Ascending aorta (tissue), 2 donors: ENCODE measurements at regions not wholly inside any gene's neighbourhood (a gene's known extent, or its start where the extent isn't known, plus 50 kb on each side); places are given as distances from the start of the nearest gene placed in this dataset.

Source experiments
- DNase-seq, 2 donors: peaks; one replicate each; pipeline ENCODE4 v3.0.0-alpha.2; 2019; ENCODE audit warnings: low spot score in 2 of 2
- H3K27ac ChIP-seq, 2 donors: fragments of 200-600 bp; sonication (generic); one replicate each; pipeline ENCODE4 v1.5.1; 2016 to 2017; ENCODE audit warnings: mild to moderate bottlenecking in 1 of 2
- H3K27me3 ChIP-seq: fragments of 200-600 bp; sonication (generic); one replicate; pipeline ENCODE4 v1.5.1; 2017
- H3K36me3 ChIP-seq, 2 donors: fragments of 200-600 bp; sonication (generic); one replicate each; pipeline ENCODE4 v1.5.1; 2016
- H3K4me1 ChIP-seq, 2 donors: fragments of 200-600 bp; sonication (generic); one replicate each; pipeline ENCODE4 v1.5.1; 2016 to 2017; ENCODE audit warnings: mild to moderate bottlenecking in 1 of 2
- H3K4me3 ChIP-seq, 2 donors: fragments of 200-600 bp; sonication (generic); one replicate each; pipeline ENCODE4 v1.5.1; 2016 to 2017; ENCODE audit warnings: mild to moderate bottlenecking in 1 of 2
- H3K9me3 ChIP-seq, 2 donors: fragments of 200-600 bp; sonication (generic); one replicate each; pipeline ENCODE4 v1.5.1; 2016
- intact Hi-C: fragments of 100-400 bp; cut with DNase I; formaldehyde crosslinking; loops from one replicate; pipeline ENCODE4 v1.15.1; 2023
- TF ChIP-seq, protein P1 (sequence below), 3 experiments: fragments of 200-600 bp in 2 of 3; fragments of 450-650 bp in 1 of 3; sonication (generic) in 2 of 3; IDR thresholded peaks; one replicate each; pipeline ENCODE4 v1.5.1; 2016 to 2019; ENCODE audit warnings: antibody characterized with exemption in 3 of 3, mild to moderate bottlenecking in 1 of 3, moderate library complexity in 1 of 3

DNA sequence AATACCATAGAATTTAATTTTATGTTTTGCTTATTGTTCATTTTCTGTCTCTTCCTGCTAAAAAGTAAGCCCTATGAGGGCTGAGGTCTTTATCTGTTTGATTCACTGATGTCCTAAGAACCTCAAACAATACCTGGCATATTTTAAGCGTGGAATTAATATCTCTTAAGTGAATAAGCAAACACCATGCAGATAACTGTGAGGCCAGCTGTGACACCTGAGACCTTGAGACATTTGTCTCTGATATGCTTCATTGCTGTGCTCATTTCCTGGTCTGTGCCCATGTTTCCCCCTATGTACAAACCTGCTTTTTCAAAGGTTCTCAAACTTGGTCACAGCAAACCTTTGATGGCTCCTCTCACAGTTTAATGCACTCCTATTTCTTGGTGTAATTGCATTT is 254.6 kb downstream of the COG6 start:
- TF ChIP-seq, protein P1, sequence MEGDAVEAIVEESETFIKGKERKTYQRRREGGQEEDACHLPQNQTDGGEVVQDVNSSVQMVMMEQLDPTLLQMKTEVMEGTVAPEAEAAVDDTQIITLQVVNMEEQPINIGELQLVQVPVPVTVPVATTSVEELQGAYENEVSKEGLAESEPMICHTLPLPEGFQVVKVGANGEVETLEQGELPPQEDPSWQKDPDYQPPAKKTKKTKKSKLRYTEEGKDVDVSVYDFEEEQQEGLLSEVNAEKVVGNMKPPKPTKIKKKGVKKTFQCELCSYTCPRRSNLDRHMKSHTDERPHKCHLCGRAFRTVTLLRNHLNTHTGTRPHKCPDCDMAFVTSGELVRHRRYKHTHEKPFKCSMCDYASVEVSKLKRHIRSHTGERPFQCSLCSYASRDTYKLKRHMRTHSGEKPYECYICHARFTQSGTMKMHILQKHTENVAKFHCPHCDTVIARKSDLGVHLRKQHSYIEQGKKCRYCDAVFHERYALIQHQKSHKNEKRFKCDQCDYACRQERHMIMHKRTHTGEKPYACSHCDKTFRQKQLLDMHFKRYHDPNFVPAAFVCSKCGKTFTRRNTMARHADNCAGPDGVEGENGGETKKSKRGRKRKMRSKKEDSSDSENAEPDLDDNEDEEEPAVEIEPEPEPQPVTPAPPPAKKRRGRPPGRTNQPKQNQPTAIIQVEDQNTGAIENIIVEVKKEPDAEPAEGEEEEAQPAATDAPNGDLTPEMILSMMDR (IDR thresholded peaks at IDR 0.05) = no peak
- H3K27me3 ChIP-seq = no peaks in the 10 kb centered on the region
- H3K4me1 ChIP-seq = peaks cover 0 to 3% of the 10 kb centered on the region in 2 donors
- H3K27ac ChIP-seq = no peak overlapping the region
- intact Hi-C loops = no loop called here
- DNase-seq = no peak
- no peaks in the 10 kb centered on the region for H3K9me3 ChIP-seq
- H3K4me3 ChIP-seq = no peak overlapping the region
- H3K36me3 ChIP-seq = no peaks in the 10 kb centered on the region

DNA sequence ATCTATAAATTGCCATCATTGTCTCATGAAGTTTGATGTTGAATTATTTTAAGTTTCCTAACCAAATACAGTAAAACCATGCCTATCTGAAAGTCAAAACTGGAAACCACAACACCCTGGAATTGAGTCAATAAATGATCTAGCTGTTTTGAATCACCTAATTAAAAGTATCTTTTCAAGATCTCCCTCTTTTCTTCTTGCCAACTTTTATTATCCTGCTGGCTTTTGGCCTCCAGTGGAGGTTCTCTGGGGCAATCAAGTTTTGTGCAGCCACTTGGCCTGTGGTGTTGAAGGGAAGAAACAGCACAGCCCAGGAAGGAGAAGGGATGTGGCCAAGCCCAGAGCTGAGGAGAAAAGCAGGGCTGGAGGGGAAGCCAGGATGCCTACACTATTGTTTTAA is 255.4 kb downstream of the COG6 start:
- Histone ChIP-seq H3K4me3 (no peak overlapping the region), H3K27me3 (no peaks in the 10 kb centered on the region), H3K36me3 (no peaks in the 10 kb centered on the region), H3K27ac (no peak overlapping the region), H3K9me3 (no peaks in the 10 kb centered on the region), H3K4me1 (peaks cover 0 to 3% of the 10 kb centered on the region in 2 donors)
- TF ChIP-seq, protein P1 (IDR thresholded peaks at IDR 0.05) = no peak
- intact Hi-C loops = no loop called here
- DNase-seq = peak in 1 of 2 donors; percentile 59

DNA sequence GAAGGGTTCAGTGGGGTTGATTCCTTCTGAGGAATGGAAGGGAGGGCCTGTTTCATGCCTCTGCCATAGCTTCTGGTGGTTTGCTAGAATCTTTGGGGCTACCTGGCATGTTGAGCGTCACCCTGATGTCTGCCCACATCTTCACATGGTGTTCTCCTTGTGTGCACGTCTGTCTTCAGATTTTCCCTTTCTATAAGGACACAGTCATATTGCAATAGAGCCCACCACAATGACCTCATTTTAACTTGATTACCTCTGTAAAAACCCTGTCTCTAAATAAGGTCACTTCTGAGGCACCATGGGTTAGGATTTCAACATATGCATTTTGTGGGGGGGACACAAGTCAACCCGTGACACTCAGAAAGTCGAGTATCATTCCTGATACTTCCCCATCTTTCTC is 257.9 kb downstream of the COG6 start:
- TF ChIP-seq, protein P1 (IDR thresholded peaks at IDR 0.05) = no peak
- no peak for DNase-seq
- no peak overlapping the region for H3K4me3 ChIP-seq
- H3K4me1 ChIP-seq = peaks cover 0 to 3% of the 10 kb centered on the region in 2 donors
- H3K36me3 ChIP-seq = no peaks in the 10 kb centered on the region
- H3K9me3 ChIP-seq = no peaks in the 10 kb centered on the region
- no peak overlapping the region for H3K27ac ChIP-seq
- no peaks in the 10 kb centered on the region for H3K27me3 ChIP-seq
- intact Hi-C loops = no loop called here

DNA sequence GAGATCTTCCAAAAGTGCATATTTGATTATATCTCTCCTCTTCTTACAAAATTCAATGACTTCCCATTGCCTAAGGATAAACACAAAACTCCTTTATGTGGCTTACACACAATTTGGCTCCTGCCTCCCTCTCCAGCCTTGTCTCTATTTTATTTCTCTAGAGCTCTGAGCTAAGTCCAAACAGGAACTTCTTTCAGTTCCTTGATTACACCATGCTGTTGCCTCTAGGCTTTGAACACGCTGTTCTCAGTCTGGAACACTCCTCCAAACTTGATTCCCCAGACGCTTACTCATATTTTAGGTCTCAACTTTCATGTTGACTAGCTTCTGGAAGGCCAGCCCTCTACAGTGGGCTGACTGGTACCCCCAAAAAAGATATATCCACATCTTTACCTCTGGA is 258.5 kb downstream of the COG6 start:
- TF ChIP-seq, protein P1 (IDR thresholded peaks at IDR 0.05) = no peak
- H3K27ac ChIP-seq = peak overlapping the region; percentile 38 to 52
- no peak overlapping the region for H3K4me3 ChIP-seq
- DNase-seq = peak in 1 of 2 donors; percentile 64
- no peaks in the 10 kb centered on the region for H3K9me3 ChIP-seq
- peaks cover 0 to 3% of the 10 kb centered on the region in 2 donors for H3K4me1 ChIP-seq
- no peaks in the 10 kb centered on the region for H3K36me3 ChIP-seq
- intact Hi-C loops = no loop called here
- no peaks in the 10 kb centered on the region for H3K27me3 ChIP-seq

DNA sequence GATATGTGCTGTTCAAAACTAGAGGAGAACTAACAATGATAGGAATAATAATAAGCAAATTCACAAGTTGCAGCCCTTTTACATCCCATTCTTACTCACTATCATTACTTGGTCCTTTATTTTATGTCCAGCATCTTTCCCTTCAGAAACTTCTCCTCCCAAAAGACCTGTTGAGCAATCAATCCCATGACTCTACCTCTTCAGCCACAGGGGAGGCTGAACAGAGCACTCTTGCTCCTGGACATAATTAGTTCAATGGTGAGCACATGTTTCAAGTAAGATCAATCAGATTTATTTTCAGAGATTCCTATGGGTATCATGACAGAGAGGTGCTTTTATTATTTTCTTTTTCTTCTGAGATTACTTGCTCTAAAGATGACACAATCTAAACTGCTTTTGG is 260.0 kb downstream of the COG6 start:
- Histone ChIP-seq H3K9me3 (no peaks in the 10 kb centered on the region), H3K27ac (no peak overlapping the region), H3K27me3 (no peaks in the 10 kb centered on the region), H3K4me1 (peaks cover 0 to 3% of the 10 kb centered on the region in 2 donors), H3K4me3 (no peak overlapping the region), H3K36me3 (no peaks in the 10 kb centered on the region)
- no peak for DNase-seq
- intact Hi-C loops = no loop called here
- TF ChIP-seq, protein P1 (IDR thresholded peaks at IDR 0.05) = no peak

DNA sequence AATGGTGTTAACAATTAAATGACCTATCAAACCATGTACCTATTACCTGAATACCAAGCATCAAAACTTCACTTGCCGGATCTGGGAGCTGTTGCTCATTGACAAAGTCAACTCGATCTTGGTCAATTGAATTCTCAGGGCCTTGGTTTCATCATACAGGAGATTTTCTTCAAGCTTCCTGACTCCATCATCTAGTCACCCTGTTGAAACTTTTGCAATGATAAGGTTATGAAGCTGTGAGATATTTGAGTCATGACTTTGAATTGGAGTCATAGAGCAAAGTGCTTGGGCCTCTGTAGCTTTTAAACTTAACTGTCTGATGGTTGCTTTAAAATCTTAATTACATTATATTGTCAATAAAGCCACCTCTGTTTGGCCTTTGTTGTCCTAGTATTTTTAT is 260.9 kb downstream of the COG6 start:
- Histone ChIP-seq H3K27me3 (no peaks in the 10 kb centered on the region), H3K9me3 (no peaks in the 10 kb centered on the region), H3K4me1 (peaks cover 0 to 3% of the 10 kb centered on the region in 2 donors), H3K36me3 (no peaks in the 10 kb centered on the region), H3K27ac (no peak overlapping the region), H3K4me3 (no peak overlapping the region)
- intact Hi-C loops = no loop called here
- TF ChIP-seq, protein P1 (IDR thresholded peaks at IDR 0.05) = no peak
- no peak for DNase-seq
